Stimulated activated CD8-positive, alpha-beta memory T cell treated with anti-CD3 and anti-CD28 coated beads, Interleukin-4, amount 100 ng/mL, for 1 hour (primary cell): ENCODE measurements at regions not wholly inside any gene's neighbourhood (a gene's known extent, or its start where the extent isn't known, plus 50 kb on each side); places are given as distances from the start of the nearest gene placed in this dataset.

ENCODE experiments used
- DNase-seq, 2 donors: peaks; one replicate each; pipeline ENCODE4 v3.0.0-alpha.2; 2020; ENCODE audit warnings: low read depth in 2 of 2, low spot score in 1 of 2

- no peak for DNase-seq
These were observed 294.2 kb upstream of the ZMIZ1 start for GRCh38 chr10:78774614-78774998.

- DNase-seq, result no peak
These were observed 293.6 kb upstream of the ZMIZ1 start for GRCh38 chr10:78774999-78775711.

GRCh38 chr10:78775891-78776290 lies 292.9 kb upstream of the ZMIZ1 start:
- no peak for DNase-seq

- DNase-seq, result no peak
These were observed 292.0 kb upstream of the ZMIZ1 start for GRCh38 chr10:78776756-78777155.

- no peak for DNase-seq
These were observed 291.3 kb upstream of the ZMIZ1 start for GRCh38 chr10:78777466-78777865.

- DNase-seq, result no peak
These were observed 290.9 kb upstream of the ZMIZ1 start for GRCh38 chr10:78777867-78778266.

- no peak for DNase-seq
These were observed 290.1 kb upstream of the ZMIZ1 start for GRCh38 chr10:78778444-78779338.

- no peak for DNase-seq
These were observed 289.3 kb upstream of the ZMIZ1 start for GRCh38 chr10:78779339-78779955.

GRCh38 chr10:78780551-78780961 lies 288.2 kb upstream of the ZMIZ1 start:
- DNase-seq, result no peak

GRCh38 chr10:78781251-78781913 lies 287.4 kb upstream of the ZMIZ1 start:
- DNase-seq, result no peak

GRCh38 chr10:78781991-78782390 lies 286.8 kb upstream of the ZMIZ1 start:
- DNase-seq, result no peak

- no peak for DNase-seq
These were observed 286.3 kb upstream of the ZMIZ1 start for GRCh38 chr10:78782441-78782840.

GRCh38 chr10:78783753-78784152 lies 285.0 kb upstream of the ZMIZ1 start:
- no peak for DNase-seq

GRCh38 chr10:78784546-78784945 lies 284.2 kb upstream of the ZMIZ1 start:
- DNase-seq, result no peak

GRCh38 chr10:78785066-78785465 lies 283.7 kb upstream of the ZMIZ1 start:
- no peak for DNase-seq

GRCh38 chr10:78785991-78786390 lies 282.8 kb upstream of the ZMIZ1 start:
- DNase-seq, result no peak

GRCh38 chr10:78787125-78787524 lies 281.6 kb upstream of the ZMIZ1 start:
- no peak for DNase-seq

- no peak for DNase-seq
These were observed 273.9 kb upstream of the ZMIZ1 start for GRCh38 chr10:78794736-78795455.

- no peak for DNase-seq
These were observed 269.6 kb upstream of the ZMIZ1 start for GRCh38 chr10:78798976-78799730.

GRCh38 chr10:78800006-78800405 lies 268.8 kb upstream of the ZMIZ1 start:
- DNase-seq, result no peak
